Stimulated activated effector memory CD8-positive, alpha-beta T cell treated with anti-CD3 and anti-CD28 coated beads, Interleukin-12 subunit alpha, Interleukin-12 subunit beta, amount 100 ng/mL, for 72 hours (primary cell): ENCODE measurements at regions not wholly inside any gene's neighbourhood (a gene's known extent, or its start where the extent isn't known, plus 50 kb on each side); places are given as distances from the start of the nearest gene placed in this dataset.

Experiments used
- ATAC-seq: fragments of 150-1000 bp; cut with Tn5 transposase; 2 replicates; pipeline ENCODE4 v1.10.0; 2021
- DNase-seq, 2 donors: peaks; one replicate each; pipeline ENCODE4 v3.0.0; 2021 to 2022; ENCODE audit warnings: low spot score in 2 of 2
- H3K27ac Mint-ChIP-seq: one replicate; pipeline ENCODE4 v1.8.0; 2022; ENCODE audit warnings: mild to moderate bottlenecking, mixed read lengths
- H3K36me3 Mint-ChIP-seq: one replicate; pipeline ENCODE4 v1.8.0; 2022; ENCODE audit warnings: mild to moderate bottlenecking, mixed read lengths
- H3K4me1 Mint-ChIP-seq: one replicate; pipeline ENCODE4 v1.8.0; 2022; ENCODE audit warnings: mixed read lengths
- H3K4me3 Mint-ChIP-seq: one replicate; pipeline ENCODE4 v1.8.0; 2022; ENCODE audit warnings: mild to moderate bottlenecking, mixed read lengths
- H3K9me3 Mint-ChIP-seq: one replicate; pipeline ENCODE4 v1.8.0; 2022; ENCODE audit warnings: mixed read lengths

- H3K36me3 Mint-ChIP-seq = peaks cover 6% of the 10 kb centered on the region
- H3K4me1 Mint-ChIP-seq = peaks cover 47% of the 10 kb centered on the region
- DNase-seq = no peak
- no peaks in the 10 kb centered on the region for H3K9me3 Mint-ChIP-seq
- ATAC-seq = no peak
- H3K27ac Mint-ChIP-seq = peak overlapping the region; percentile 38
- H3K4me3 Mint-ChIP-seq = peak overlapping the region; percentile 44
Observed at GRCh38 chr12:92046557-92047392, 98.9 kb downstream of the BTG1 start.

DNA sequence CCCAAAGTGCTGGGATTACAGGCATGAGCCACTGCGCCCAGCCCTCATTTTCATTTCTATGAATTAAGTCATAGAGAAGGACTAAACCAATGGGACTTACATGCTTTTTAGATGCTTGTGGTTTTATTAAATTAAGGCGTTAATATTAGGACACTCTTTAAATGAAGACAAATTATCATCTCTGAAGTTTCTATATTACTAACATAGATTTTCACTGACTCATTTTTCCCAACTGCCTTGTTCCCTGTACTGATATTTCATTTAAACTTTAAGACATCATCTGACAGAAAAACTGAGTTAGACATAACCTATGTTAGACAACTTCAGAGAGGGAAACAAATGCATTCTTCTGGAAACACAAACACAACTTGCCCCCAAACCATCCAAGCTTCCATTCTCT is 99.8 kb downstream of the BTG1 start:
- Mint-ChIP-seq H3K4me3 (peak overlapping the region; percentile 44), H3K27ac (peak overlapping the region; percentile 38), H3K4me1 (peaks cover 53% of the 10 kb centered on the region), H3K36me3 (peaks cover 6% of the 10 kb centered on the region), H3K9me3 (no peaks in the 10 kb centered on the region)
- DNase-seq = no peak
- ATAC-seq = peak; percentile 40

GRCh38 chr12:92044435-92044834 is 101.2 kb downstream of the BTG1 start:
- Mint-ChIP-seq H3K9me3 (no peaks in the 10 kb centered on the region), H3K27ac (peak overlapping the region; percentile 21), H3K36me3 (peaks cover 6% of the 10 kb centered on the region), H3K4me1 (peaks cover 52% of the 10 kb centered on the region), H3K4me3 (peak overlapping the region; percentile 2)
- DNase-seq (no peak), ATAC-seq (peak; percentile 46)

- Mint-ChIP-seq H3K27ac (no peak overlapping the region), H3K4me3 (no peak overlapping the region), H3K4me1 (peaks cover 47% of the 10 kb centered on the region), H3K36me3 (peaks cover 6% of the 10 kb centered on the region), H3K9me3 (no peaks in the 10 kb centered on the region)
- ATAC-seq (no peak), DNase-seq (no peak)
Observed at GRCh38 chr12:92042791-92043531, 102.7 kb downstream of the BTG1 start.

DNA sequence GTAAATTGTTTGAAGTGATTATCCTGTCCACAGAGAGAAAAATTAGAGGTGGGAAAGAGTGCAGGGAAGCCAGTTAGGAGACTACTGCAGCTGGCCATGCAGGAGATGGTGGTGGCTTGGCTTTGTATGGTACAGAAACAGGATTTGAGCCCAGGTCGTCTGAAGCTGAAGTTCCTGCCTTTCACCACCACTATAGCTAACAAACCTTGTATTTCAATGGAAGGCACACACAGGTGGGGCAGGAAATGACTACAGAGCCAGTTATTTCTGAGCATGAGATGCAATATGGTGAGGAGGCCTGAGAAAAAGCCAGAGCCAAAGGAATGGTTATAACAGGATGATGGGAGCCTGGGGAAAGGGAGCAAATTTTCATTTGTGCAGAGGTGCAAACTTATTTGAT is 103.9 kb downstream of the BTG1 start:
- H3K4me1 Mint-ChIP-seq = peaks cover 49% of the 10 kb centered on the region
- H3K36me3 Mint-ChIP-seq = peaks cover 6% of the 10 kb centered on the region
- H3K27ac Mint-ChIP-seq = peak overlapping the region; percentile 77
- no peaks in the 10 kb centered on the region for H3K9me3 Mint-ChIP-seq
- DNase-seq (no peak), ATAC-seq (no peak)
- no peak overlapping the region for H3K4me3 Mint-ChIP-seq

DNA sequence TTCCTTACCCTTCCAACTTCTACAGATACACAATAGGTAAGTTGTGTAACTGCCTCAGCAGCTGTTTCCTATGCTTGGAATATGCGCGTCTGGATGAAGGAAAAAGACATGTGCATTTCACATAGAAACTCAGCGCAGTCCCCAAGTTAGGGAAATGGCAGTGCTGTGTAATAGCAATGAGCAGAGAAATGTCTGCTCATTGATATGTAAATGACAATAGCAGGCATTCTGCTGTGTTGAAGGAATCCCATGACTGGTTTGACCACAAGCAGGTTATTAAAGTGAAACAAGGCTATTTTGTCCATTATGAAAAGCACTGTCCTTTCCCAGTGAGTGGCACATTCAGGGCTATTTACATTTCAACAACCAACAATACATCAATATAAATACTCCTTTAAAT is 106.6 kb downstream of the BTG1 start:
- ATAC-seq = no peak
- H3K4me3 Mint-ChIP-seq = no peak overlapping the region
- no peaks in the 10 kb centered on the region for H3K9me3 Mint-ChIP-seq
- H3K4me1 Mint-ChIP-seq = peaks cover 51% of the 10 kb centered on the region
- no peaks in the 10 kb centered on the region for H3K36me3 Mint-ChIP-seq
- DNase-seq = no peak
- H3K27ac Mint-ChIP-seq = no peak overlapping the region

- H3K27ac Mint-ChIP-seq = no peak overlapping the region
- DNase-seq (no peak), ATAC-seq (no peak)
- no peaks in the 10 kb centered on the region for H3K36me3 Mint-ChIP-seq
- peaks cover 2% of the 10 kb centered on the region for H3K9me3 Mint-ChIP-seq
- peaks cover 55% of the 10 kb centered on the region for H3K4me1 Mint-ChIP-seq
- H3K4me3 Mint-ChIP-seq = no peak overlapping the region
Observed at GRCh38 chr12:92038476-92038875, 107.2 kb downstream of the BTG1 start.

DNA sequence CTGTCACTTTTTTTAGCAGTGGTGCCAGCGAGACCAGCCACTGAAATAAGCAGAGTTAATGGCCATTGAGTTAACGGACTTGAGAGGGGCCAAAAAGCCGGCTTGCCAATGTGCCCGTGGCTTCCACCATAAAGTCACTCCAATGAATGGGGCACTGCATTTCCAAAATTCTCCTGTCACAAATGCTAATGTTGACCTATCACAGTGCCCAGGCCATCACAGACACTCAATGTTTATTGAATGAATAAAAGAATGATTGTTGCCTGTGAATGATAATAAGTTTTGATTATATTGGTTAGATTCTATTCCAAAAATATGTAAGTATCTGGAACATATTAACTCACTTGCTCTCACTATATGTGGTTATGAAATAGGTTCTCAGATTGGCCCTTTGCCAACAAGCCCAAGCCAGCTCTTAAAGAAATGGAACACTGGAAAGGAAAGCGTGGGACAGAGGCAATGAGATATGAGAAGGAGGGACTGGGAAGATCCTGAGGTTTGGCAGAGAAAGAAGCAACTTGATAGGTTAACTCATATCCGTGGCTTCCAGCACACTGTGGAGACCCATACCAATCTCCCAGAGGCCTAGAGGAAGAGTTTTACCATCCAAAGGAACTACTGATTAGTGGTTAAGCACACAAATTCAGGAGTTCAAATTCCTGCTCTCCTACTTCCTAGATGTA is 108.7 kb downstream of the BTG1 start:
- Mint-ChIP-seq H3K27ac (peak overlapping the region; percentile 99), H3K4me3 (no peak overlapping the region), H3K4me1 (peaks cover 60% of the 10 kb centered on the region), H3K9me3 (peaks cover 7% of the 10 kb centered on the region), H3K36me3 (no peaks in the 10 kb centered on the region)
- DNase-seq = no peak
- no peak for ATAC-seq

DNA sequence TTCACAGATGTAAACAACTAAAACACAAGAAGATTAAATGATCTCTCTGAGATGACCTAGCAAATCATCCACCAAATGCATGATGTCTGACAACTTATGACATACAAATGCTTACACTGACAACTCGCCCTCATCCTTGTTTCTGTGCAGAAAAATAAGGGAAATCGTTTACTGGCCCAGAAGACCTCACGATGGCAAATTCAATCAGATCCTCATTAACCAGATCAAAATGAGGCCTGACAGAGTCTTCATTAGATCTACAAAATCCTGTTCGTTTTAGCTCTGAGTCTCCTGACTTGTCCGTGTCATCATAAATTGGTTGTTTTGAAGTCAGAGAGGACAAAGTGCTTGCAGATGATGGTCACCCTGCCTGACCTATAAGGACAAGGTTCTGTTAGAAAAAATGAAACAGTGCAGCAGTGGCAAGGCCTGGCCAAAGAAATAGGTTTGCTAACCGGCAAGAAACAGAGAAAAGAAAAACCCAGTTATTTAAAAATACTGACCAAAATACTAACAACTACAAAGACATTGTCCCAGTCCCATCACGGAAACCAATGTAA is 109.5 kb downstream of the BTG1 start:
- Mint-ChIP-seq H3K27ac (peak overlapping the region; percentile 99), H3K36me3 (no peaks in the 10 kb centered on the region), H3K4me1 (peaks cover 60% of the 10 kb centered on the region), H3K9me3 (peaks cover 7% of the 10 kb centered on the region), H3K4me3 (peak overlapping the region; percentile 94)
- DNase-seq (no peak), ATAC-seq (no peak)

- no peak for ATAC-seq
- H3K4me1 Mint-ChIP-seq = peaks cover 63% of the 10 kb centered on the region
- peak overlapping the region; percentile 99 for H3K27ac Mint-ChIP-seq
- no peaks in the 10 kb centered on the region for H3K36me3 Mint-ChIP-seq
- H3K4me3 Mint-ChIP-seq = peak overlapping the region; percentile 94
- peaks cover 7% of the 10 kb centered on the region for H3K9me3 Mint-ChIP-seq
- no peak for DNase-seq
Observed at GRCh38 chr12:92035477-92035876, 110.2 kb downstream of the BTG1 start.

GRCh38 chr12:92034858-92035401 is 110.7 kb downstream of the BTG1 start:
- peaks cover 69% of the 10 kb centered on the region for H3K4me1 Mint-ChIP-seq

DNA sequence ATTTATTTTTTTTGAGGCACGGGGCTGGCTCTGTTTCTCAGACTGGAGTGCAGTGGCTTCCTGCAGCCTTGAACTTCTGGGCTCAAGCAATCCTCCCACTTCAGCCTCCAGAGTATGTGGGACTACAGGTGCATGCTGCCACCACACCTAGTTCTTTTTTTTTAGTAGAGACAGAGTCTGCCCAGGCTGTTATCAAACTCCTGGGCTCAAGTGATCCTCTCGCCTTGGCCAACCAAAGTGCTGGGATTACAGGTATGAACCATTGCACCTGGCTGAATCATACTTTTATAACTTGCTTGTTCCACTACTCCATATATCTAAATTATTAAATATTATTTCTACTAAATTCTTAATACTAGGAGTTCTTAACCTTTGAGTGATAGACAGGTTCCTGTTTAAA is 111.6 kb downstream of the BTG1 start:
- peaks cover 7% of the 10 kb centered on the region for H3K9me3 Mint-ChIP-seq
- H3K36me3 Mint-ChIP-seq = no peaks in the 10 kb centered on the region
- ATAC-seq (no peak), DNase-seq (no peak)
- peaks cover 77% of the 10 kb centered on the region for H3K4me1 Mint-ChIP-seq
- H3K4me3 Mint-ChIP-seq = peak overlapping the region; percentile 94
- peak overlapping the region; percentile 99 for H3K27ac Mint-ChIP-seq

More at GRCh38 chr12:92034858-92035401, 110.7 kb downstream of the BTG1 start:
- ATAC-seq (peak; percentile 49), DNase-seq (peak in 1 of 2 donors; percentile 57)
- Mint-ChIP-seq H3K36me3 (no peaks in the 10 kb centered on the region), H3K4me3 (peak overlapping the region; percentile 94), H3K27ac (peak overlapping the region; percentile 99), H3K9me3 (peaks cover 7% of the 10 kb centered on the region)

DNA sequence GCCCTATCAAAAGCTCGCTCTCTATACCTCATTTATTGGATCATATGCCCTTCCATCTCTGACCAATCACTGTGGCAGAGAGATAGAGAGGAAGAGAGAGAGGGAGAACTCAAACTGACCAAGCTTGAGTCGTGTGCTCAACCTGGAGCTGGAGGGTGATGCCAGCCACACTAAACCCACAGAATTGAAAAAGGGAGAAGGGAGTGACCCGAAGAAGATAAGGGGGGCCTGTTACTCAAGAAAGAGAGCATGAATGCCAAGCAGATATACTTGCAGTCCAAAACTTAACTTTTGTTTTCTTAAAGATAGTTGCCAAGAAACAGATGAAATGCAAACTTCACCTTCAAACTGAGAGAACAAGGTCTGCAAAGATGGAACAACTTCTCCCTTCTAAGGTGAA is 112.7 kb downstream of the BTG1 start:
- Mint-ChIP-seq H3K9me3 (peaks cover 9% of the 10 kb centered on the region), H3K27ac (peak overlapping the region; percentile 32), H3K36me3 (no peaks in the 10 kb centered on the region), H3K4me3 (no peak overlapping the region), H3K4me1 (peaks cover 83% of the 10 kb centered on the region)
- no peak for ATAC-seq
- no peak for DNase-seq

GRCh38 chr12:92032101-92032500 is 113.5 kb downstream of the BTG1 start:
- H3K4me3 Mint-ChIP-seq = no peak overlapping the region
- ATAC-seq = no peak
- H3K27ac Mint-ChIP-seq = peak overlapping the region; percentile 32
- H3K36me3 Mint-ChIP-seq = no peaks in the 10 kb centered on the region
- peaks cover 85% of the 10 kb centered on the region for H3K4me1 Mint-ChIP-seq
- no peak for DNase-seq
- peaks cover 9% of the 10 kb centered on the region for H3K9me3 Mint-ChIP-seq

DNA sequence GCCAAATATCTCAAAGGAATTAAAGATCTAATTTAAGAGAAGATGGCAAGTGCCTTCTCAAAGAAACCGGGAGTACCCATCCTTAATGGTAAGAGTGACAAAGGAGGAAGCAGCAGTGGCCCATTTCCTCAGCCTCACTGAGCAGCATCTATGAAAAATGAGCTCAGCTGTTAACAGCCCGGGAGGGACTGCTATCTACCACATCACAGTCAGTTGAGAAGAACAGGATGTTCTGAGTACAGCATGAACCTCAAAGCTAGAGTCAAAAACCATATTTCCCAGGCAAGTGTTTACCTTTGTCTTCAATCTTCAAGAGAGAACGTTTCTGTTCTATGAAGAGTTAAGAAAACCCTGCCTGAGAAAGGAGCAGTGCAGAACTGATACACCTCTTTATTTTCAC is 115.0 kb downstream of the BTG1 start:
- Mint-ChIP-seq H3K9me3 (peaks cover 9% of the 10 kb centered on the region), H3K4me1 (peaks cover 76% of the 10 kb centered on the region), H3K4me3 (peak overlapping the region; percentile 56), H3K36me3 (no peaks in the 10 kb centered on the region), H3K27ac (peak overlapping the region; percentile 90)
- ATAC-seq = peak; percentile 98
- peak; percentile 20 to 62 for DNase-seq
